ENCODE measurements at regions not wholly inside any gene's neighbourhood (a gene's known extent, or its start where the extent isn't known, plus 50 kb on each side); places are given as distances from the start of the nearest gene placed in this dataset.

- Histone ChIP-seq H3K27ac (no peak overlapping the region), H3K4me3 (no peak overlapping the region), H3K27me3 (no peaks in the 10 kb centered on the region), H3K9me3 (no peaks in the 10 kb centered on the region), H3K36me3 (no peaks in the 10 kb centered on the region), H3K4me1 (no peaks in the 10 kb centered on the region)
- ATAC-seq (ENCODE audit: low FRiP score in 2 of 2) (no peak), DNase-seq (no peak)
- WGBS, 2 donors = 65 to 78% methylated on average over 1 of the region's 1 CpG
- no peak for TF ChIP-seq POLR2AphosphoS5 (IDR thresholded peaks at IDR 0.05)
- TF ChIP-seq CTCF (IDR thresholded peaks at IDR 0.05) = no peak
- no peak for TF ChIP-seq EP300 (IDR thresholded peaks at IDR 0.05)
- TF ChIP-seq POLR2A (IDR thresholded peaks at IDR 0.05) = no peak
Measured at GRCh38 chr12:46952880-46953483, 126.4 kb upstream of the PCED1B start.

GRCh38 chr12:46956451-46957035 lies 122.9 kb upstream of the PCED1B start:
- DNase-seq = no peak
- H3K36me3 ChIP-seq = no peaks in the 10 kb centered on the region

GRCh38 chr12:46958053-46958452 lies 121.4 kb upstream of the PCED1B start:
- no peaks in the 10 kb centered on the region for H3K9me3 ChIP-seq
- TF ChIP-seq POLR2AphosphoS5 (IDR thresholded peaks at IDR 0.05) (no peak), POLR2A (IDR thresholded peaks at IDR 0.05) (no peak), CTCF (IDR thresholded peaks at IDR 0.05) (no peak), EP300 (IDR thresholded peaks at IDR 0.05) (no peak)
- no peak overlapping the region for H3K4me3 ChIP-seq
- no peak overlapping the region for H3K27ac ChIP-seq
- no peaks in the 10 kb centered on the region for H3K36me3 ChIP-seq
- DNase-seq (no peak), ATAC-seq (ENCODE audit: low FRiP score in 2 of 2) (no peak)
- WGBS, 2 donors = 84 to 86% methylated on average over 3 of the region's 3 CpGs
- no peaks in the 10 kb centered on the region for H3K27me3 ChIP-seq
- H3K4me1 ChIP-seq = no peaks in the 10 kb centered on the region

More at GRCh38 chr12:46956451-46957035, 122.9 kb upstream of the PCED1B start:
- Histone ChIP-seq H3K27ac (no peak overlapping the region), H3K4me1 (no peaks in the 10 kb centered on the region), H3K9me3 (no peaks in the 10 kb centered on the region), H3K27me3 (no peaks in the 10 kb centered on the region), H3K4me3 (no peak overlapping the region)
- 66 to 70% methylated on average over 5 of the region's 5 CpGs for WGBS, 2 donors
- no peak for ATAC-seq (ENCODE audit: low FRiP score in 2 of 2)
- TF ChIP-seq POLR2A (IDR thresholded peaks at IDR 0.05) = no peak
- no peak for TF ChIP-seq CTCF (IDR thresholded peaks at IDR 0.05)
- TF ChIP-seq EP300 (IDR thresholded peaks at IDR 0.05) = no peak
- TF ChIP-seq POLR2AphosphoS5 (IDR thresholded peaks at IDR 0.05) = no peak

GRCh38 chr12:46958599-46959290 lies 120.7 kb upstream of the PCED1B start:
- Histone ChIP-seq H3K27me3 (no peaks in the 10 kb centered on the region), H3K36me3 (no peaks in the 10 kb centered on the region), H3K27ac (no peak overlapping the region), H3K9me3 (no peaks in the 10 kb centered on the region), H3K4me3 (no peak overlapping the region), H3K4me1 (peaks cover 0 to under 1% (median 0%) of the 10 kb centered on the region in 4 donors)
- ATAC-seq (ENCODE audit: low FRiP score in 2 of 2) (no peak), DNase-seq (no peak)
- 68 to 71% methylated on average over 2 of the region's 2 CpGs for WGBS, 2 donors
- no peak for TF ChIP-seq EP300 (IDR thresholded peaks at IDR 0.05)
- no peak for TF ChIP-seq CTCF (IDR thresholded peaks at IDR 0.05)
- no peak for TF ChIP-seq POLR2A (IDR thresholded peaks at IDR 0.05)
- no peak for TF ChIP-seq POLR2AphosphoS5 (IDR thresholded peaks at IDR 0.05)
